Psoas muscle (tissue), 7 donors: ENCODE measurements at regions not wholly inside any gene's neighbourhood (a gene's known extent, or its start where the extent isn't known, plus 50 kb on each side); places are given as distances from the start of the nearest gene placed in this dataset.

ENCODE experiments used
- ATAC-seq, 4 donors: fragments of 200-7000 bp; cut with Tn5 transposase; one replicate each; pipeline ENCODE4 v1.9.1; 2020; ENCODE audit warnings: moderate library complexity in 3 of 4, mild to moderate bottlenecking in 2 of 4
- DNase-seq, 2 donors: peaks; one replicate each; pipeline ENCODE4 v3.0.0-alpha.2; 2020
- H3K27ac ChIP-seq: fragments of 200-600 bp; one replicate; pipeline ENCODE4 v1.8.0; 2022
- H3K27me3 ChIP-seq, 3 donors: fragments of 200-600 bp in 1 of 3; one replicate each; pipeline versions ENCODE4 v1.6.1 to v1.8.0; 2013 to 2022; ENCODE audit warnings: low read length in 2 of 3, mild to moderate bottlenecking in 2 of 3, moderate library complexity in 1 of 3; ENCODE audit not compliant: insufficient read depth in 3 of 3
- H3K36me3 ChIP-seq, 2 donors: fragments of 200-600 bp in 1 of 2; one replicate each; pipeline versions ENCODE4 v1.6.1 to v1.8.0; 2013 to 2022; ENCODE audit warnings: low read depth in 1 of 2, mild to moderate bottlenecking in 1 of 2, moderate library complexity in 1 of 2; ENCODE audit not compliant: insufficient read depth in 1 of 2
- H3K4me1 ChIP-seq: fragments of 200-600 bp; one replicate; pipeline ENCODE4 v1.8.0; 2022
- H3K4me3 ChIP-seq: fragments of 200-600 bp; one replicate; pipeline ENCODE4 v1.8.0; 2022; ENCODE audit warnings: mild to moderate bottlenecking
- H3K9me3 ChIP-seq: fragments of 200-600 bp; one replicate; pipeline ENCODE4 v1.8.0; 2022
- WGBS, 3 donors: extraction: QIAGEN DNeasy Blood & Tissue Kit; methylation state at CpG; one replicate each; pipeline versions ENCODE4 v1.1.6 to v1.1.7; 2013; 5-methylcytosine and 5-hydroxymethylcytosine counted together
- intact Hi-C, 2 donors: fragments of 100-400 bp; cut with DNase I; formaldehyde crosslinking; loops; one replicate each; pipeline versions ENCODE4 v1.11.0 to v1.14.2; 2022
- TF ChIP-seq, protein P1 (sequence below): fragments of 200-600 bp; IDR thresholded peaks from one replicate; pipeline ENCODE4 v1.8.0; 2022; ENCODE audit warnings: antibody characterized with exemption
- donor health status: healthy with polysubstance abuse.
- donor health status: DM: no; HTN: no; CAD: no; lungs with moderate emphysema.
- donor health status: Bipolar disorder and iron deficiency.
- donor health status: healthy.
- donor health status: DM: yes; HTN: yes; CAD: no.
- donor health status: DM: no; HTN: no; CAD: no.
- donor health status: DM: yes; HTN: yes; CAD: no.

DNA sequence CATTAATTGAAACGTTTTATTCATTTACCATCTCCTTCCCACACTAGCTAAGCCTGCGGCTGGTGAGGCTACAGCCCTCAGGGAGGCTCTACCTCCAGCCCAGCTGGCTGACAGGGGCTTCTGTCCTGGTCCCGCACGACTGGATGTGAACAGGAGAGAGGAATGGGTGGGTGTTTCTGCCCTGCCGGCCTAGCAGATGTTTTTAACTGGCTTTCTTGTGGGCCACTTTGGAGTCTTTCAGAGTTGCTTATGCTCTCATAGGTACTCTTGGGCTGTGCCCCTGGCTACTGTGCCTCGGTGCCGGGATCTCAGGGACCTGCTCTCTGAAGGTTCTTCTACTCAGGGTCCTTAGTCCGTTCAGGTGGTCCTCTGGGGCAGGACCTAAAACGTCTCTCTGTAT lies 184.3 kb upstream of the TWIST2 start:
- TF ChIP-seq, protein P1, sequence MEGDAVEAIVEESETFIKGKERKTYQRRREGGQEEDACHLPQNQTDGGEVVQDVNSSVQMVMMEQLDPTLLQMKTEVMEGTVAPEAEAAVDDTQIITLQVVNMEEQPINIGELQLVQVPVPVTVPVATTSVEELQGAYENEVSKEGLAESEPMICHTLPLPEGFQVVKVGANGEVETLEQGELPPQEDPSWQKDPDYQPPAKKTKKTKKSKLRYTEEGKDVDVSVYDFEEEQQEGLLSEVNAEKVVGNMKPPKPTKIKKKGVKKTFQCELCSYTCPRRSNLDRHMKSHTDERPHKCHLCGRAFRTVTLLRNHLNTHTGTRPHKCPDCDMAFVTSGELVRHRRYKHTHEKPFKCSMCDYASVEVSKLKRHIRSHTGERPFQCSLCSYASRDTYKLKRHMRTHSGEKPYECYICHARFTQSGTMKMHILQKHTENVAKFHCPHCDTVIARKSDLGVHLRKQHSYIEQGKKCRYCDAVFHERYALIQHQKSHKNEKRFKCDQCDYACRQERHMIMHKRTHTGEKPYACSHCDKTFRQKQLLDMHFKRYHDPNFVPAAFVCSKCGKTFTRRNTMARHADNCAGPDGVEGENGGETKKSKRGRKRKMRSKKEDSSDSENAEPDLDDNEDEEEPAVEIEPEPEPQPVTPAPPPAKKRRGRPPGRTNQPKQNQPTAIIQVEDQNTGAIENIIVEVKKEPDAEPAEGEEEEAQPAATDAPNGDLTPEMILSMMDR: no peak
- no peaks in the 10 kb centered on the region for H3K36me3 ChIP-seq
- no peaks in the 10 kb centered on the region for H3K9me3 ChIP-seq
- ATAC-seq: no peak
- H3K4me3 ChIP-seq: no peak overlapping the region
- no peaks in the 10 kb centered on the region for H3K4me1 ChIP-seq
- H3K27me3 ChIP-seq: peaks cover 0 to 10% (median 0%) of the 10 kb centered on the region in 3 donors
- 63 to 75% (median 70%) methylated on average over 9 of the region's 9 CpGs for WGBS, 3 donors
- no peak overlapping the region for H3K27ac ChIP-seq
- intact Hi-C loops: no loop called here
- DNase-seq: no peak

DNA sequence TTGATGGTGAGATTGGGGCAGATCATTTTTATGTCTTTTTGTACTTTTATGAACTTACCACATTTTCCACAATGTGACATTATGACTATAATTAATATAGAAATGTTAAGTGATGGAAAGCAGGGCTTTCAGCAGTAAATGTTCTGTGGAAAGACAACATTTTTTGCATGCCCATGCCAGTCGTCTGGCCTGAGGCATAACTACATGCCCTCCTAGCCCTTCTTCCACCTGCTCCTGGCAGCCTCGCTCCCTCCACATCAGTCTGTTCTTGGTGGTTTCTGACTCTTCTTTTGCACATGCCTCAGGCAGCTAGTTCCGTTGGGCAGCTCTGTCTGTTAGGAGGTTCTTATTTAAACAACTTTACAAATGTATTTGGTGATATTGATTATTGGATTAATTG lies 182.0 kb upstream of the TWIST2 start:
- no peak overlapping the region for H3K27ac ChIP-seq
- ATAC-seq: no peak
- intact Hi-C loops: no loop called here
- no peaks in the 10 kb centered on the region for H3K36me3 ChIP-seq
- TF ChIP-seq, protein P1: no peak
- peaks cover under 1% of the 10 kb centered on the region for H3K9me3 ChIP-seq
- 54 to 62% (median 59%) methylated on average over 3 of the region's 3 CpGs for WGBS, 3 donors
- no peak for DNase-seq
- peaks cover 0 to 10% (median 0%) of the 10 kb centered on the region in 3 donors for H3K27me3 ChIP-seq
- H3K4me1 ChIP-seq: no peaks in the 10 kb centered on the region
- H3K4me3 ChIP-seq: no peak overlapping the region

DNA sequence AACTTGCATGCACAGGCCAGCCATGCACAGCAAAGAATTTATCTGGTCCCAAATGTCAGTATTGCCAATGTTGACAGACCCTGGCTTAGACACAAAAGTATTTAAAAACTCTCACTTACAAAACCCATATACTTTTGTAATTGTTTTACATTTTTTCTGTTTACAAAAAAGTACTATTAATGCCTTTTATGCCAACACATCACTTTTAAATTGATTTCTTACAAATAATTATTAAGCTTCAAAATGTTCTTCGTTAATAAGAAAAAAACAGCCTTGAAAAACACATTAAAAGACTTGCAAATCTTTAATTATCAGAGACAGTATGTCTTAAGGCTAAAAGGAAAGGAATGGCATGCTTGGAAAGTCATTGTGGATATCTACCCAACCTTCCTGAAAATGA lies 181.3 kb upstream of the TWIST2 start:
- intact Hi-C loops: no loop called here
- no peaks in the 10 kb centered on the region for H3K36me3 ChIP-seq
- no peak overlapping the region for H3K27ac ChIP-seq
- TF ChIP-seq, protein P1: no peak
- H3K4me3 ChIP-seq: no peak overlapping the region
- peaks cover 0 to 10% (median 0%) of the 10 kb centered on the region in 3 donors for H3K27me3 ChIP-seq
- no peaks in the 10 kb centered on the region for H3K4me1 ChIP-seq
- no peak for DNase-seq
- ATAC-seq: no peak
- WGBS, 3 donors: 0 to 79% (median 48%) methylated on average over 1 of the region's 1 CpG
- peaks cover 7% of the 10 kb centered on the region for H3K9me3 ChIP-seq

DNA sequence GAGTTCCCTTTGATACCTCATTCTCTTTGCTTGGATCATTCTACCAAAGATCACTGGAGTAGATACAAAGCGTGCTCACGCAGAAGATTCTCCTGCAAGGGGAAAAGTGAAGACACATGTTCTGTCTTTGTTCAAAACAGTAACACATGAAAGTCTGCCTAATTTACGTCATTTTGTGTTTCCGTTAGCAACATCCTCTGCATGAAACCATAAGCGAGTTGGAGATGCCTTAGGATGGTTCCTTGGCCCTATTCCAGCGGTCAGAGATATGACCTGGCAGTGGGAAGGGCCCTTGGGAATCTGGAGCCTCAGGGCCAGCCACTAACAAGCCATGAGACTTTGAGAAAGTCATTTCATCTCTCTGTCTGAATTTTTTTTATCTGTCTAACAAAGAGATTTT lies 180.9 kb upstream of the TWIST2 start:
- Histone ChIP-seq H3K9me3 (peaks cover 7% of the 10 kb centered on the region), H3K27ac (no peak overlapping the region), H3K4me3 (no peak overlapping the region), H3K36me3 (no peaks in the 10 kb centered on the region), H3K4me1 (no peaks in the 10 kb centered on the region), H3K27me3 (peaks cover 0 to 10% (median 0%) of the 10 kb centered on the region in 3 donors)
- DNase-seq (no peak), ATAC-seq (no peak)
- intact Hi-C loops: no loop called here
- 50 to 60% (median 55%) methylated on average over 6 of the region's 6 CpGs for WGBS, 3 donors
- TF ChIP-seq, protein P1: no peak

DNA sequence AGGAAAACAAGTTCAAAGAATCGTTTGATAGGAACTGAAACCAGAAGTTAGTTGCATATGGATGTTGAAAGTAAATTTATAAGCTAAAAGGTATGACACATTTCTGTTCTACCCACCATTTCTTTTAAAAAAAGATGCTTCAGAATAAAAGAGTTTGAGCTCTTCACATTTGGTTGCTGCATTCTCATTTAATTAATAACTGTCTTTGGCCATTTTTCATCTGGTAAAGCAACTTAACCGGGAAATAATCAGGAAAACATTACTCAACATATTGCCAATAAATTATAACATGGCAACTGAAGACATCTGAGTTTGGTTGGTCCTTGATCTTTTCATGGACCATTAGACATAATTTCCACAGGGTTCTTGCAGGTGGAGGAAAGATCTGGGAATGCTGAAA lies 180.2 kb upstream of the TWIST2 start:
- TF ChIP-seq, protein P1: no peak
- Histone ChIP-seq H3K27ac (no peak overlapping the region), H3K4me1 (no peaks in the 10 kb centered on the region), H3K27me3 (peaks cover 0 to 10% (median 0%) of the 10 kb centered on the region in 3 donors), H3K36me3 (no peaks in the 10 kb centered on the region), H3K4me3 (no peak overlapping the region), H3K9me3 (peaks cover 7% of the 10 kb centered on the region)
- intact Hi-C loops: no loop called here
- DNase-seq (no peak), ATAC-seq (no peak)
- 32 to 36% (median 36%) methylated on average over 2 of the region's 2 CpGs for WGBS, 3 donors
